COLO829 (cell line): ENCODE measurements at regions not wholly inside any gene's neighbourhood (a gene's known extent, or its start where the extent isn't known, plus 50 kb on each side); places are given as distances from the start of the nearest gene placed in this dataset.
"Not testable (repeated sequence)": the region's sequence is repeated elsewhere in the genome, so short reads cannot be mapped to it uniquely, and the experiment has no call there.

ENCODE experiments used
- DNase-seq: peaks from one replicate; pipeline ENCODE4 v3.0.0; 2012; ENCODE audit warnings: low spot score

DNA sequence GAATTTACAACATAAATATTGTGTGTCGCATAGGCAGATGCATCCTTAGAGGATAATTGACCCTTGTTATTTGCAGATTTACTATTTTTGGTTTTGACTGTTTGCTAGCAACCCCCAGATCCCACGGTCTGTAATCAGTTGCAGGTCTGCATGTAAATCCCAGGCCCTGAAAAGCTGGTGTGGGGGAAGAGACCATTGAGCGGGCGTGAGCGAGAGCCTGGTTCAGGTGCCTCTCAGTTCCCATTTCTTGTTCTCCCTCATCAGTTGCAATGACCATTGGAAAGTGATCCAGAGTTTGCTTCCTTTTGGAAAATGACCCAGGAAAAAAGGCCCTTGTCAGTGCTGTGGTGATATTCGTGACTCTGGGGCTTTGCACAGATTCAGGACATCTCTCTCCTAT lies 238.9 kb downstream of the UACA start:
- DNase-seq, result no peak

- DNase-seq, result no peak
These were observed 239.7 kb downstream of the UACA start for GRCh38 chr15:70523616-70524015.

DNA sequence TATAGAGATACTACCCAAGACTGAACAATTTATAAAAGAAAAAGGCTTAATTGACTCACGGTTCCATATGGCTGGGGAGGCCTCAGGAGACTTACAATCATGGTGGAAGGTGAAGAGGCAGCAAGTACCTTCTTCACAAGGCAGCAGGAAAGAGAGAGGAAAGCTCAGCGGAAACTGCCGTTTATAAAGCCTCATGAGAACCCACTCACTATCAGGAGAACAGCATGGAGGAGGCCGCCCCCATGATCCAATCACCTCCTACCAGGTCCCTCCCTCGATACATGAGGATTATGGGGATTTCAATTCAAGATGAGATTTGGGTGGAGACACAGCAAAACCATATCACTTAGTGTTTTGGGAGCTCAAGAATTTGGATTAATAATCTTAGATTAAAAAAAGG lies 240.2 kb downstream of the UACA start:
- DNase-seq, result no peak

- DNase-seq, result no peak
These were observed 240.9 kb downstream of the UACA start for GRCh38 chr15:70522323-70522966.

GRCh38 chr15:70521576-70522322 lies 241.6 kb downstream of the UACA start:
- no peak for DNase-seq

GRCh38 chr15:70519616-70520015 lies 243.7 kb downstream of the UACA start:
- DNase-seq, result no peak

DNA sequence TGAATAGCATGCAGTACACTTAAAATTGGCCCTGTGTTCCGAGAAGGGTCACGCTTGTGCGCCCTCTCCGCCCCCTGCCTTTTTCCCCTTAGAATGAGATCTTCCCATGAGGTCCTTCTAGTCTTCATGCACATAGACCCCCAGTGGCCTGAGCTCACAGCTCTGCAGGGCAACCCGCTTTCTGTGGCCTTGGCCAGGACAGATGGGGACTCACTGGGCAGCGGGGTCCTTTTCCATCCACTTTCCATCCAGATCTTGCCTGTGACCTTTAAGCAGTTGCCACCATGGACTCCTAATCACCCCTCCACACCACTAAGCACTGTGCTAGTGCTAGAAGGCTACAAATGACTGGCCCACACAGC lies 244.4 kb downstream of the UACA start:
- DNase-seq, result no peak

GRCh38 chr15:70518201-70519003 lies 245.0 kb downstream of the UACA start:
- no peak for DNase-seq

- no peak for DNase-seq
These were observed 246.2 kb downstream of the UACA start for GRCh38 chr15:70517194-70517590.

- DNase-seq, result no peak
These were observed 246.8 kb downstream of the UACA start for GRCh38 chr15:70516408-70517193.

DNA sequence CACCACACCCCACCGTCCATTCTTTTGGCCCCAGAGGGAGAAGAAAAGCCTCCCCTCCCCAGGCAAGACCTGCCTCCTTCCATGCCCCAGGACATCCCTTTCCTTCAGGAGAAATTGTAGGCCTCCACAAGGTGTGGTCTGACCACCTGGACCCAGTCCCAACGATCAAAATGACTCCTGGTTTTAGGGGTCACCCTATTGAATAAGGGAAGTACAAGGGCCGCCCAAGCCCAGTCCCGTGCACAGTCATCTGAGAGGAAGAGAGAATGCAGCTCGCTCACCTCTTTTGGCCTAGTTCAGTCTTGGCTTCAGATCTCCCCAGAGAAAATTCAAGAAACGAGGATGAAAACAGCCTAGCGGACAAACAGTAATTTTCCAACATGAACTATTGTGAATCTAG lies 249.1 kb downstream of the UACA start:
- DNase-seq, result no peak

- DNase-seq, result no peak
These were observed 249.5 kb downstream of the UACA start for GRCh38 chr15:70513819-70514218.

DNA sequence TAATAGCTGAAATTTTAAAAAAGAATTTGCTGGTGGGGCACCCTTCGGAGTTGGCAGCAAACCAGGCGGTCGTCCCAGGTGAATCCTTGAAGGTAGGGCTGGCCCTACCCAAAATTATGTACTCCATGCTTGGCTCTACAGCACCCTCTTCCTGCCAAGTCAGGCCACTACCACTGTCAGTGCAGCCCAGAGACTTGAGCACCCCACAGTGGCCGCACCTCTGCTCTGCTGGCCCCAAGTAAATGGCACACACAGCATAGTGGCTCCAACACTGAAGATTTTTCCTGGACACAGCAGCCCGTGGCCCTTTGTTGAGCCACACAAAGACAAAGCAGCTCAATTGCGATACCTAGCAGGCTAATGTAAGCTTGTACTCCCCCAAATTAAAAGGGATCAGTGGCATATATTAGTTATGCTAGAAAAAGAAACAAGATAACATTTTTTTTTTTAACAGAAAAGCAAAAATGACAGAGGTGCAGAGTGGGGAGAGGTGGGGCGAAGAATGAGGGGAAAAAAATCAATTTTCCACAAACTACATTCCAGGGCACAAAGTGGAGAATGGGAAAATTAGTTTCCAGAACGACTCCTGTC lies 250.5 kb downstream of the UACA start:
- peak; percentile 40 for DNase-seq

DNA sequence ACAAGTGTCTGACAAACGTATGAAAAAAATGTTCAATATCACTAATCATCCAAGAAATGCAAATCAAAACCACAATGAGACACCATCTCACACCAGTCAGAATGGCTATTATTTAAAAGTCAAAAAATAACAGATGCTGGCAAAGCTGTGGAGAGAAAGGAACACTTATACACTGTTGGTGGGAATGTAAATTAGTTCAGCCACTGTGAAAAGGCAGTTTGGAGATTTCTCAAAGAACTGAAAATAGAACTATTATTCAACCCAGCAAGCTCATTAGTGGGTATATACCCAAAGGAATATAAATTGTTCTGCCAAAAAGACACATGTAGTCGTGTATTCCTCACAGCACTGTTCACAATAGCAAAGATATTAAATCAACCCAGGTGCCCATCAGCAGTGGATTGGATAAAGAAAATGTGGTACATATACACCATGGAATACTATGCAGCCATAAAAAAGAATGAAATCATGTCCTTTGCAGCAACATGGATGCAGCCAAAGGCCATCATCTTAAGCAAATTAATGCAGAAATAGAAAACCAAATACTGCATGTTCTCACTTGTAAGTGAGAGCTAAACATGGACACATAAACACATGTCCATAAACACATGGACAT lies 251.3 kb downstream of the UACA start:
- DNase-seq, result not testable (repeated sequence)

DNA sequence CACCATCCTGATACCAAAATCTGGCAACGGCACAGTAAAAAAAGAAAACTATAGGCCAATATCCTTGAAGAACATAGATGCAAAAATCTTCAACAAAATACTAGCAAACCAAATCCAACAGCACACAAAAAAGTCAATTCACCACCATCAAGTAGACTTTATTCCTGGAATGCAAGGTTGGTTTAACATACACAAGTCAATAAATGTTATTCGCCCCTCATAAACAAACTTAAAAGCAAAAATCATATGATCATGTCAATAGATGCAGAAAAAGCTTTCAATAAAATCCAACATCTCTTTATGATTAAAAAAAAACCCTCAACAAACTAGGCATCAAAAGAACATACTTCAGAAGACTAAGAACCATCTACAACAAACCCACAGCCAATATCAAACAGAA lies 252.9 kb downstream of the UACA start:
- no peak for DNase-seq

DNA sequence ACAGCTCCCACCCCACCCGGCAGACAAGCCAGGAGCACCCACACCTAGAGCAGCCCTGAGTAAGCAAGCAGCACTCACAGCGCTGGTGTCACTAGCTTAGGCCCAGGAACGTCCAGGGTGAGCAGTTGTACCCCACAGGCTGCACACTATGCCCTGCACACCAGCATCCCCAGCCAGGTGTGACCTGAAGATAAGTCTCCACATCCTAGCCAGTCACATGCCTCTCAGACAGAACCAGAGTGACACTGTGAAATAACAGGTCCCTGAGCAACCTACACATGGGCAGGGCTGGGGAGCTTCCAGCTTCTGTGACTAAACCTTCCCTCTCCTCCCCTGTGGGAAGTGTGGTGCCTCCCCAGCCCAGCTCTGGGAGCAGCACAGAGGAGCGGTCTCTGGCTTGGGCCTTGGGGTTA lies 253.6 kb downstream of the UACA start:
- no peak for DNase-seq

GRCh38 chr15:70509282-70509662 lies 254.1 kb downstream of the UACA start:
- DNase-seq, result no peak

DNA sequence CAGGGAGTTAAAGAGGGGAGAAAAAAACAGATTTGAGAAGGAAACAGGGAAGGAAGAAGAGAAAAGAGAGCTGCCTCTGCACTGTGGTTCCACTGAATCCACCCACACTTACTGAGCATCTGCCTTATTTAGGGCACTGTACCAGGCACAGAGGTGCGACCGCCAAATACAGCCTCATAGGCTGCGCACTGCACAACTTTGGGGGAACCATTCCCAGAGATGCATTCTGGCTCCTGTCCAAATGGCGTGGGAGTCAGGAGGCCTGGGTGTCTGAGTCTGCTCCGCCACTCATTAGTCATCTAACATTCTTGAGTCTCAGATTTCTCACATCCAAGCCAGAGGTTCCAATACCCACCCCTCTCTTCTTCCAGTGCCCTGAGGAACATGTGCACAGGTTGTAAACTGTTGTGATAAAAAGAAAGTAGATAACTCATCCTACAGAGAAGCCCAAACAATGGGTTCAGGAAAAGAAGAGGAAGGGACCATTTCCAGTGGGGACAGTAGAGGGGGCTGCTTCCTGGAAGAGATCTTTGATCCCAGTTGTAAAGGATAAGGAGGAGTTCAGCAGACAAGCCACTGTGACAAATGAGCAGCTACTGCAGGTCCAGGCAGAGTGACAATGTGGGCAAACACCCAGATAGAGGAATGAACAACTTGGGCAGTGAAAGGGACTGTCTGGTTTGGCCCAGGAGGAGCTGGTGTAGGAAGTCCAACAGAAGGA lies 254.6 kb downstream of the UACA start:
- DNase-seq, result peak; percentile 70

- DNase-seq, result no peak
These were observed 255.5 kb downstream of the UACA start for GRCh38 chr15:70507772-70508371.
